HFF-Myc (cell line): ENCODE measurements at regions not wholly inside any gene's neighbourhood (a gene's known extent, or its start where the extent isn't known, plus 50 kb on each side); places are given as distances from the start of the nearest gene placed in this dataset.
"Not testable (repeated sequence)": the region's sequence is repeated elsewhere in the genome, so short reads cannot be mapped to it uniquely, and the experiment has no call there.

ENCODE experiments used
- DNase-seq: peaks from one replicate; pipeline ENCODE4 v3.0.0-alpha.2; 2011; ENCODE audit warnings: low read depth; ENCODE audit errors: extremely low read depth
- H3K4me3 ChIP-seq: replicated peaks from 2 replicates; pipeline ENCODE4 v1.5.1; 2011; ENCODE audit warnings: low read depth, mild to moderate bottlenecking, control low read depth, low read length
- CTCF ChIP-seq: IDR thresholded peaks from 2 replicates; pipeline ENCODE4 v1.5.1; 2012; ENCODE audit warnings: mild to moderate bottlenecking, low read depth, low read length, control low read depth; ENCODE audit errors: missing control alignments

- H3K4me3 ChIP-seq = no peak overlapping the region
- no peak for DNase-seq
- TF ChIP-seq CTCF = no peak
Observed at GRCh38 chr10:125520968-125521367, 162.0 kb downstream of the TEX36 start.

GRCh38 chr10:125518397-125518796, 164.6 kb downstream of the TEX36 start:
- not testable (repeated sequence) for DNase-seq, H3K4me3 ChIP-seq

GRCh38 chr10:125515571-125515970, 167.4 kb downstream of the TEX36 start:
- DNase-seq = no peak
- no peak overlapping the region for H3K4me3 ChIP-seq
- TF ChIP-seq CTCF = no peak

- peak; percentile 49 for DNase-seq
- no peak for TF ChIP-seq CTCF
- no peak overlapping the region for H3K4me3 ChIP-seq
Observed at GRCh38 chr10:125514206-125515162, 168.5 kb downstream of the TEX36 start.

GRCh38 chr10:125513429-125514182, 169.4 kb downstream of the TEX36 start:
- no peak for TF ChIP-seq CTCF
- H3K4me3 ChIP-seq = no peak overlapping the region
- DNase-seq = no peak

- no peak for DNase-seq
- no peak overlapping the region for H3K4me3 ChIP-seq
- no peak for TF ChIP-seq CTCF
Observed at GRCh38 chr10:125510998-125511397, 172.0 kb downstream of the TEX36 start.

GRCh38 chr10:125505648-125506047, 177.3 kb downstream of the TEX36 start:
- DNase-seq = no peak
- no peak for TF ChIP-seq CTCF
- no peak overlapping the region for H3K4me3 ChIP-seq
